Adrenal gland (tissue), 9 donors: ENCODE measurements at regions not wholly inside any gene's neighbourhood (a gene's known extent, or its start where the extent isn't known, plus 50 kb on each side); places are given as distances from the start of the nearest gene placed in this dataset.

Experiments
- DNase-seq, 7 donors: peaks; one replicate each; pipeline ENCODE4 v3.0.0-alpha.2; 2019 to 2020
- H3K27ac ChIP-seq, 5 donors: fragments of 200-600 bp; sonication (generic) in 4 of 5; 1 replicate in 3 of 5; 2 replicates in 2 of 5; pipeline versions ENCODE4 v1.5.1 to v1.8.0; 2016 to 2020; ENCODE audit warnings: mild to moderate bottlenecking in 1 of 5
- H3K27me3 ChIP-seq: fragments of 200-600 bp; 2 replicates; pipeline ENCODE4 v1.8.0; 2021
- H3K36me3 ChIP-seq, 2 donors: fragments of 200-600 bp; replicated peaks in 1 of 2; 1 replicate in 1 of 2; 2 replicates in 1 of 2; pipeline versions ENCODE4 v1.5.1 to v1.8.0; 2018 to 2022
- H3K4me1 ChIP-seq, 2 donors: fragments of 200-600 bp; replicated peaks in 1 of 2; 1 replicate in 1 of 2; 2 replicates in 1 of 2; pipeline versions ENCODE4 v1.5.1 to v1.8.0; 2018 to 2021
- H3K4me3 ChIP-seq, 4 donors: fragments of 200-600 bp; sonication (generic) in 3 of 4; one replicate each; pipeline ENCODE4 v1.5.1; 2016 to 2018
- H3K9me3 ChIP-seq, 3 donors: fragments of 200-600 bp; sonication (generic) in 1 of 3; replicated peaks in 1 of 3; 1 replicate in 2 of 3; 2 replicates in 1 of 3; pipeline versions ENCODE4 v1.5.1 to v1.8.0; 2016 to 2021
- POLR2A ChIP-seq, 2 donors: fragments of 450-650 bp; IDR thresholded peaks; one replicate each; pipeline ENCODE4 v1.6.1; 2017; ENCODE audit warnings: antibody characterized with exemption in 2 of 2, mild to moderate bottlenecking in 2 of 2, moderate library complexity in 1 of 2
- WGBS, 4 donors: extraction: QIAGEN DNeasy Blood & Tissue Kit in 2 of 4; methylation state at CpG; one replicate each; pipeline versions ENCODE4 v1.1.5 to v1.1.7; 2013 to 2017; 5-methylcytosine and 5-hydroxymethylcytosine counted together
- intact Hi-C, 2 donors: fragments of 100-400 bp; cut with DNase I; formaldehyde crosslinking; loops; one replicate each; pipeline versions ENCODE4 v1.14.1 to v1.15.0; 2022 to 2023
- TF ChIP-seq, protein P1 (sequence below), 6 experiments: fragments of 450-650 bp in 4 of 6; fragments of 200-600 bp in 2 of 6; sonication (generic) in 1 of 6; IDR thresholded peaks; 1 replicate in 5 of 6; 2 replicates in 1 of 6; pipeline versions ENCODE4 v1.5.1 to v1.8.0; 2016 to 2021; ENCODE audit warnings: antibody characterized with exemption in 6 of 6, mild to moderate bottlenecking in 2 of 6, moderate library complexity in 1 of 6
- donor health status: healthy with polysubstance abuse.
- donor health status: Bipolar disorder and iron deficiency.
- donor health status: DM: yes; HTN: yes; CAD: no.
- donor health status: DM: no; HTN: no; CAD: no.
- donor health status: DM: no; HTN: no; CAD: no.

DNA sequence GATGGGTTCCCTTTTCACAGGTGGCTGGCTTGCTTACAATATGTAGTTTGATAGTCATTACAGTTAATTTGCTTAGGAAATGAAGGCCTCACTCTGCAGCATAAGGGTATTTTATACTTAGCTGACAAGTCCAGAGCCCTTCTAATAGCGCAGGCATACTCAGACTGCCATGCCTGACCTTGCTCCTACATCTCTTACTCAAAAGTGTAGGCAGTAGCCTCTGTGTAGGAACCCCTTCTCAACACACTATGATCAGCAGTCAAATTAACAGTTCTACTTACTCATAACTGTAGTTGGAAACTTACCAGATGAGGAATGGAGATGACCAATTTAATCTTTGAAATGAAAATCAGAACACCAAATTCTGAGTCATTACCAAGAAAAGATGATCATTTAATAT is 373.5 kb downstream of the TBC1D32 start:
- intact Hi-C loops: no loop called here
- Histone ChIP-seq H3K4me1 (no peaks in the 10 kb centered on the region), H3K4me3 (no peak overlapping the region), H3K27me3 (no peaks in the 10 kb centered on the region), H3K9me3 (no peaks in the 10 kb centered on the region), H3K27ac (no peak overlapping the region), H3K36me3 (no peaks in the 10 kb centered on the region)
- no peak for DNase-seq
- 83 to 94% (median 92%) methylated on average over 1 of the region's 1 CpG for WGBS, 4 donors
- TF ChIP-seq, protein P1, sequence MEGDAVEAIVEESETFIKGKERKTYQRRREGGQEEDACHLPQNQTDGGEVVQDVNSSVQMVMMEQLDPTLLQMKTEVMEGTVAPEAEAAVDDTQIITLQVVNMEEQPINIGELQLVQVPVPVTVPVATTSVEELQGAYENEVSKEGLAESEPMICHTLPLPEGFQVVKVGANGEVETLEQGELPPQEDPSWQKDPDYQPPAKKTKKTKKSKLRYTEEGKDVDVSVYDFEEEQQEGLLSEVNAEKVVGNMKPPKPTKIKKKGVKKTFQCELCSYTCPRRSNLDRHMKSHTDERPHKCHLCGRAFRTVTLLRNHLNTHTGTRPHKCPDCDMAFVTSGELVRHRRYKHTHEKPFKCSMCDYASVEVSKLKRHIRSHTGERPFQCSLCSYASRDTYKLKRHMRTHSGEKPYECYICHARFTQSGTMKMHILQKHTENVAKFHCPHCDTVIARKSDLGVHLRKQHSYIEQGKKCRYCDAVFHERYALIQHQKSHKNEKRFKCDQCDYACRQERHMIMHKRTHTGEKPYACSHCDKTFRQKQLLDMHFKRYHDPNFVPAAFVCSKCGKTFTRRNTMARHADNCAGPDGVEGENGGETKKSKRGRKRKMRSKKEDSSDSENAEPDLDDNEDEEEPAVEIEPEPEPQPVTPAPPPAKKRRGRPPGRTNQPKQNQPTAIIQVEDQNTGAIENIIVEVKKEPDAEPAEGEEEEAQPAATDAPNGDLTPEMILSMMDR (IDR thresholded peaks at IDR 0.05): no peak
- TF ChIP-seq POLR2A (IDR thresholded peaks at IDR 0.05): no peak

DNA sequence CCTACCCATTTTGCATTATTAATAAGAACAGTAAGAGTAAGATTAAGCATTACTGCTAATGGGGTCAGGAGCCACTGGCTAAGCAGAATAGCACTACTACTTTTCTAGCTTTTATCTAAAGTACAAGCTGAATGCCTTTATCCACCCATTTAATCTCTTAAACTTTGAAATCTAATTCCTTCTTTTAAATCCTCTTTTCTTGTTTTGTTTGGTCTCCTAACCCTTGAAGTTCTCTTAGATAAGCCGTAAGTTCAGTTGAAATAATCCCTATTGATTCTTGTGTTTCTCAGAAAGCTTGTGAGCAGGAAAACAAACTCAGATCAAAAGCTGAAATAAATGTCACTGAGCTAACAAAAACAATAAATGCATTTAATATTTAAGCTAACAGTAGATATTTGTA is 380.2 kb downstream of the TBC1D32 start:
- Histone ChIP-seq H3K36me3 (no peaks in the 10 kb centered on the region), H3K4me1 (no peaks in the 10 kb centered on the region), H3K27me3 (no peaks in the 10 kb centered on the region), H3K9me3 (no peaks in the 10 kb centered on the region), H3K27ac (no peak overlapping the region), H3K4me3 (no peak overlapping the region)
- 81 to 89% (median 86%) methylated on average over 1 of the region's 1 CpG for WGBS, 4 donors
- intact Hi-C loops: no loop called here
- DNase-seq: no peak
- TF ChIP-seq, protein P1 (IDR thresholded peaks at IDR 0.05): no peak
- TF ChIP-seq POLR2A (IDR thresholded peaks at IDR 0.05): no peak

DNA sequence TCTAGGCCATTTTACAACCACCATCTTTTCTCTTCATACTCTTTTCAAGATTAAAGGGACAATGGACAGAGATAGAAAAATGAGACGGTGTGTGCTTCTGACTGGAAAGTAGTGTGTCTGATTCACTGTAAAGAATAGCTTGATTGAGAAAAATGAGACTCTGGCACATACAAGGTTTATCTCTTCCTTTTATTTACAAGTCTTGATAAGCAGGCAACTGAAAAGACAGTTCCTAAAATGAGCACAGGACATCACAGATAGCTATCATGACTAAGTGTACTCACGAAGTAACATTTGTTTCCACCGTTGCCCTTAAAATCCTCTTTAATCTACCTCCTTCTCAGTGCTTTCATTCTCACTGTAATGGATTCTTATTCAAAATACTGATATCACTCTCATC is 383.0 kb downstream of the TBC1D32 start:
- WGBS, 4 donors: 52 to 65% (median 56%) methylated on average over 3 of the region's 3 CpGs
- intact Hi-C loops: no loop called here
- TF ChIP-seq POLR2A (IDR thresholded peaks at IDR 0.05): no peak
- TF ChIP-seq, protein P1 (IDR thresholded peaks at IDR 0.05): no peak

DNA sequence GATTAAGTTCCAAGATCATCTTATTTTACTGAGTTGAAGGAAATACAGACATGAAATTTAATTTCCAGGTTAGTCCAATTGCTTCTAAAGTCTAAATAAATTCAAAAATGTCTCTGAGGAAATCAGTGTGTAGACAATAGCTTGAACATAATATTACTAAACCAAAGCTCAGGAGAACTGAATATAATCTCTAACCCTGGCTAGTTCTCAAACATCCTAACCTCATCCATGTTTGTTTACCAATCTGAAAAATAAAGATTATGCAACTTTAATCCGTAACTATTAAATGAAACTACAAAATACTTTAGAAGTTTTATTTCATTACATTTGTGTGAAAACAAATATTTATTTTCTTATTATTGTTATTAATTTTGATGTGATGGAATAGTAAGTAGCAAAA is 387.2 kb downstream of the TBC1D32 start:
- no peaks in the 10 kb centered on the region for H3K36me3 ChIP-seq
- no peaks in the 10 kb centered on the region for H3K9me3 ChIP-seq
- H3K4me3 ChIP-seq: no peak overlapping the region
- no peak for DNase-seq
- H3K27ac ChIP-seq: no peak overlapping the region
- TF ChIP-seq POLR2A (IDR thresholded peaks at IDR 0.05): no peak
- TF ChIP-seq, protein P1 (IDR thresholded peaks at IDR 0.05): no peak
- WGBS, 4 donors: 0% methylated on average over 1 of the region's 1 CpG
- intact Hi-C loops: no loop called here
- H3K4me1 ChIP-seq: no peaks in the 10 kb centered on the region
- H3K27me3 ChIP-seq: no peaks in the 10 kb centered on the region

More for the DNA sequence above, 383.0 kb downstream of the TBC1D32 start:
- Histone ChIP-seq H3K27me3 (no peaks in the 10 kb centered on the region), H3K36me3 (no peaks in the 10 kb centered on the region), H3K4me1 (no peaks in the 10 kb centered on the region), H3K9me3 (no peaks in the 10 kb centered on the region), H3K4me3 (no peak overlapping the region), H3K27ac (no peak overlapping the region)
- no peak for DNase-seq
